Inflammatory macrophage (primary cell): ENCODE measurements at regions not wholly inside any gene's neighbourhood (a gene's known extent, or its start where the extent isn't known, plus 50 kb on each side); places are given as distances from the start of the nearest gene placed in this dataset.

Experiments used
- DNase-seq, 2 donors: peaks; one replicate each; pipeline ENCODE4 v3.0.0-alpha.2; 2020 to 2022

- DNase-seq, result peak; percentile 33 to 67
These were observed 58.2 kb downstream of the HSD3B1 start for GRCh38 chr1:119565131-119565772.

- DNase-seq, result no peak
These were observed 62.1 kb downstream of the HSD3B1 start for GRCh38 chr1:119569095-119569494.
